Fibroblast of pulmonary artery (primary cell): ENCODE measurements at regions not wholly inside any gene's neighbourhood (a gene's known extent, or its start where the extent isn't known, plus 50 kb on each side); places are given as distances from the start of the nearest gene placed in this dataset.

ENCODE experiments used
- DNase-seq: peaks from one replicate; pipeline ENCODE4 v3.0.0-alpha.2; 2010; ENCODE audit warnings: low read depth
- H3K4me3 ChIP-seq: replicated peaks from 2 replicates; pipeline ENCODE4 v1.5.1; 2011; ENCODE audit warnings: low read depth, mild to moderate bottlenecking, control low read depth, low read length, moderate library complexity
- TF ChIP-seq, protein P1 (sequence below): IDR thresholded peaks from 2 replicates; pipeline ENCODE4 v1.5.1; 2011; ENCODE audit warnings: mild to moderate bottlenecking, control low read depth, low read length, inconsistent platforms; ENCODE audit errors: missing control alignments

GRCh38 chr13:84431646-84432045, 549.4 kb upstream of the SLITRK1 start:
- TF ChIP-seq, protein P1, sequence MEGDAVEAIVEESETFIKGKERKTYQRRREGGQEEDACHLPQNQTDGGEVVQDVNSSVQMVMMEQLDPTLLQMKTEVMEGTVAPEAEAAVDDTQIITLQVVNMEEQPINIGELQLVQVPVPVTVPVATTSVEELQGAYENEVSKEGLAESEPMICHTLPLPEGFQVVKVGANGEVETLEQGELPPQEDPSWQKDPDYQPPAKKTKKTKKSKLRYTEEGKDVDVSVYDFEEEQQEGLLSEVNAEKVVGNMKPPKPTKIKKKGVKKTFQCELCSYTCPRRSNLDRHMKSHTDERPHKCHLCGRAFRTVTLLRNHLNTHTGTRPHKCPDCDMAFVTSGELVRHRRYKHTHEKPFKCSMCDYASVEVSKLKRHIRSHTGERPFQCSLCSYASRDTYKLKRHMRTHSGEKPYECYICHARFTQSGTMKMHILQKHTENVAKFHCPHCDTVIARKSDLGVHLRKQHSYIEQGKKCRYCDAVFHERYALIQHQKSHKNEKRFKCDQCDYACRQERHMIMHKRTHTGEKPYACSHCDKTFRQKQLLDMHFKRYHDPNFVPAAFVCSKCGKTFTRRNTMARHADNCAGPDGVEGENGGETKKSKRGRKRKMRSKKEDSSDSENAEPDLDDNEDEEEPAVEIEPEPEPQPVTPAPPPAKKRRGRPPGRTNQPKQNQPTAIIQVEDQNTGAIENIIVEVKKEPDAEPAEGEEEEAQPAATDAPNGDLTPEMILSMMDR: no peak
- DNase-seq: peak; percentile 47
- no peak overlapping the region for H3K4me3 ChIP-seq

DNA sequence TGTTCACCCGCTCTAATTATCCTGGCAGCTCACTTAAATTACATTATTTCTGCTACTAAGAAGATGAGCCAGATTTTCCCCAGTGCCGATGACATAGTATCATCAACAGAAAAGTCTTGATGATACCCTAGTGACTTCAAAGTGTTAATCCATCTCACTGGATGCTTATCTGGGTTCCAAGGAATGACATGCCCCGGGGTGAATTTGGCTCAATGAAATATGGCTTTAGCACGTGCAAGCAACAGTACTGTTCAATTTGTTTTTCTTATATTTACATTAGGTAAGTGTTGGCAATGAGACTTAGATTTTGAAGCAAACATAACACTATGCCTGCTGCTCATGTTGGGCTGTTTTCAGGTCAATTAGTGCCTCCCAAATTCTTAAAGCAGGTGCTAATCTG, 548.2 kb upstream of the SLITRK1 start:
- DNase-seq: peak; percentile 4
- TF ChIP-seq, protein P1: no peak

DNA sequence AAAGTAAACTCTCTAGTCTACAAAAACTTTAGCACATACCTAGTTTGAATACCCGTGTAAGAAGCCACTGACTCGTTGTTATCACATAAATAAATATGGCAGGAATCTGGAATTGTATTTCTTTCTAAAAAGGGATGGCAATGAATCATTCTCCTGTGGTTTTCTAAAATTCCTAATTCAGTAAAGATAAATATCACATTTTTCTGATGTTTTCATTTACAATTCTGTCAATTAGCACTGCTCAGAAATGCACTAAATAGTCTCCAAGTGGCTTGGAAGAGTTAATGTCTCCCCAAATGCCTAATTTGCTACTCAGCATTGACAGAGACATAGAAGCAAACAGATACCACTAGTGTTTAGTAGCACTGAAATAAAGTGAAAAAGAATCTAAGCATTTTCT, 547.7 kb upstream of the SLITRK1 start:
- peak; percentile 46 for DNase-seq

More for the DNA sequence above, 548.2 kb upstream of the SLITRK1 start:
- no peak overlapping the region for H3K4me3 ChIP-seq

GRCh38 chr13:84418041-84418440, 535.8 kb upstream of the SLITRK1 start:
- TF ChIP-seq, protein P1: no peak
- no peak overlapping the region for H3K4me3 ChIP-seq
- no peak for DNase-seq

More for the DNA sequence above, 547.7 kb upstream of the SLITRK1 start:
- TF ChIP-seq, protein P1: no peak
- no peak overlapping the region for H3K4me3 ChIP-seq

DNA sequence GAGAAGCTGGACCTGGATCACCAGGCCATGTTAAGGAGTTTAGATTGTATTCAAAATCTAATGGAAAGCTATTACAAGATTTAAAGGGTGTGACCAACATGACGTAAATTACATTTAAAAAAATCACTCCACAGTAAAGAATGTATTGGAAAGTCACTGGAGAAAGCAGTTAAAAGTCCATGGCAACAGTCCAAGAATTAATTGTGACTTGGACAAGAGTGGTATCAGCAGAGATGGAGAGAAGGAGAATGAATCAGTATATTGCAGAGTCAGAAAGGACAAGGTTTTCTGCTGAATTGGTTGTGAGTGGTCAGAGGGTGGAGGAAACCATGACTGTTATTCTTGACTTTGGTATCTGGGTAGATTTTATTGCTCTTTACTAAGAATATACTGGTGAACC, 535.1 kb upstream of the SLITRK1 start:
- no peak overlapping the region for H3K4me3 ChIP-seq
- TF ChIP-seq, protein P1: no peak
- peak; percentile 4 for DNase-seq

GRCh38 chr13:84413016-84413415, 530.7 kb upstream of the SLITRK1 start:
- TF ChIP-seq, protein P1: no peak
- H3K4me3 ChIP-seq: no peak overlapping the region
- DNase-seq: no peak

DNA sequence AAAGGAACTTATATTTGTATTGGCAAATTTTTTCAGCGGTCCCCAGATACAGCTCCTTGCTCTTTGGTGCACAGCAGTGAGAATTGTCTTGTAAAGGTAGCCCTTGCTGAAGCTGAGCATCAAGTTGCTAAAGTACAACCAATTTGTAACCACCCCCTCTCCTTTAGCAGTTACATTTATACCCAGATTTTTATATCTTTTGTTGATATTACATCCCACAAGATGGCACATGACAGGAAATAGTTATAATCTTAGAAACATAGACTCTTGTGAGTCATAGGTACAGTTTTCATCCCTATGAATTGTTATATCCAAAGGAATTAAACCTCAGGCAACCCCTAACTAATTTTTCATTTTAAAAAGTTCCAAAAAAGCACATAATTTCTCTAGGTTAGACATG, 523.0 kb upstream of the SLITRK1 start:
- DNase-seq: peak; percentile 36
- no peak overlapping the region for H3K4me3 ChIP-seq
- TF ChIP-seq, protein P1: no peak
